ENCODE measurements at regions not wholly inside any gene's neighbourhood (a gene's known extent, or its start where the extent isn't known, plus 50 kb on each side); places are given as distances from the start of the nearest gene placed in this dataset.
"Not testable (repeated sequence)": the region's sequence is repeated elsewhere in the genome, so short reads cannot be mapped to it uniquely, and the experiment has no call there.

- H3K4me3 Mint-ChIP-seq (ENCODE audit: low read depth, unreplicated experiment) = no peak overlapping the region
- DNase-seq = no peak
- H3K27ac Mint-ChIP-seq (ENCODE audit: unreplicated experiment) = no peak overlapping the region
- no peaks in the 10 kb centered on the region for H3K36me3 Mint-ChIP-seq (ENCODE audit: insufficient read depth, unreplicated experiment)
- H3K9me3 Mint-ChIP-seq (ENCODE audit: low read depth, unreplicated experiment) = no peaks in the 10 kb centered on the region
- intact Hi-C loops (cut with micrococcal nuclease; ENCODE audit: unreplicated experiment) = no loop called here
- H3K4me1 Mint-ChIP-seq (ENCODE audit: low read depth, unreplicated experiment) = peaks cover 14% of the 10 kb centered on the region
- CTCF ChIA-PET = no interaction called here
- no TSS peak for BruUV-seq (replicated peaks)
- no peaks in the 10 kb centered on the region for H3K27me3 Mint-ChIP-seq (ENCODE audit: unreplicated experiment)
- no peak for TF ChIP-seq CTCF (IDR thresholded peaks at IDR 0.05; ENCODE audit: unreplicated experiment)
Observed at GRCh38 chr7:13021566-13022300, 334.3 kb downstream of the ARL4A start.

- Mint-ChIP-seq H3K27me3 (ENCODE audit: unreplicated experiment) (no peaks in the 10 kb centered on the region), H3K4me1 (ENCODE audit: low read depth, unreplicated experiment) (no peaks in the 10 kb centered on the region), H3K36me3 (ENCODE audit: insufficient read depth, unreplicated experiment) (no peaks in the 10 kb centered on the region), H3K4me3 (ENCODE audit: low read depth, unreplicated experiment) (no peak overlapping the region), H3K27ac (ENCODE audit: unreplicated experiment) (no peak overlapping the region), H3K9me3 (ENCODE audit: low read depth, unreplicated experiment) (no peaks in the 10 kb centered on the region)
- BruUV-seq (replicated peaks) = no TSS peak
- no peak for TF ChIP-seq CTCF (IDR thresholded peaks at IDR 0.05; ENCODE audit: unreplicated experiment)
- intact Hi-C loops (cut with micrococcal nuclease; ENCODE audit: unreplicated experiment) = no loop called here
- CTCF ChIA-PET = interaction anchor here (0.6 kb wide), 1 partner anchor 117 kb away, joined by 3 read pairs; no protein-coding TSS in a partner anchor
- DNase-seq = no peak
Observed at GRCh38 chr7:13024121-13024674, 336.8 kb downstream of the ARL4A start.

GRCh38 chr7:13025043-13025442 is 337.6 kb downstream of the ARL4A start:
- H3K4me3 Mint-ChIP-seq (ENCODE audit: low read depth, unreplicated experiment); H3K4me1 Mint-ChIP-seq (ENCODE audit: low read depth, unreplicated experiment); H3K9me3 Mint-ChIP-seq (ENCODE audit: low read depth, unreplicated experiment); H3K36me3 Mint-ChIP-seq (ENCODE audit: insufficient read depth, unreplicated experiment); H3K27me3 Mint-ChIP-seq (ENCODE audit: unreplicated experiment); H3K27ac Mint-ChIP-seq (ENCODE audit: unreplicated experiment); BruUV-seq (replicated peaks); DNase-seq; CTCF ChIA-PET; intact Hi-C loops (cut with micrococcal nuclease; ENCODE audit: unreplicated experiment): not testable (repeated sequence)

GRCh38 chr7:13027321-13027720 is 339.9 kb downstream of the ARL4A start:
- CTCF ChIA-PET = no interaction called here
- no peak overlapping the region for H3K27ac Mint-ChIP-seq (ENCODE audit: unreplicated experiment)
- no peak for TF ChIP-seq CTCF (IDR thresholded peaks at IDR 0.05; ENCODE audit: unreplicated experiment)
- DNase-seq = no peak
- BruUV-seq (replicated peaks) = no TSS peak
- no peaks in the 10 kb centered on the region for H3K9me3 Mint-ChIP-seq (ENCODE audit: low read depth, unreplicated experiment)
- intact Hi-C loops (cut with micrococcal nuclease; ENCODE audit: unreplicated experiment) = no loop called here
- no peaks in the 10 kb centered on the region for H3K36me3 Mint-ChIP-seq (ENCODE audit: insufficient read depth, unreplicated experiment)
- no peaks in the 10 kb centered on the region for H3K27me3 Mint-ChIP-seq (ENCODE audit: unreplicated experiment)
- no peak overlapping the region for H3K4me3 Mint-ChIP-seq (ENCODE audit: low read depth, unreplicated experiment)
- peaks cover 7% of the 10 kb centered on the region for H3K4me1 Mint-ChIP-seq (ENCODE audit: low read depth, unreplicated experiment)
